GM12874 (cell line): ENCODE measurements at regions not wholly inside any gene's neighbourhood (a gene's known extent, or its start where the extent isn't known, plus 50 kb on each side); places are given as distances from the start of the nearest gene placed in this dataset.

Source experiments
- CTCF ChIP-seq: IDR thresholded peaks from 2 replicates; pipeline ENCODE4 v1.5.1; 2011; ENCODE audit warnings: low read depth, mild to moderate bottlenecking, control low read depth, low read length, moderate library complexity; ENCODE audit not compliant: insufficient read depth

- no peak for TF ChIP-seq CTCF
Observed at GRCh38 chr12:67154901-67155300, 114.3 kb upstream of the CAND1 start.

- no peak for TF ChIP-seq CTCF
Observed at GRCh38 chr12:67155863-67156262, 113.3 kb upstream of the CAND1 start.

- TF ChIP-seq CTCF = peak; percentile 51; the same call in 1 of the 2 replicates
Observed at GRCh38 chr12:67161322-67161918, 107.7 kb upstream of the CAND1 start.

GRCh38 chr12:67173258-67173657 lies 95.9 kb upstream of the CAND1 start:
- no peak for TF ChIP-seq CTCF

- TF ChIP-seq CTCF = no peak
Observed at GRCh38 chr12:67182551-67182950, 86.6 kb upstream of the CAND1 start.

GRCh38 chr12:67193704-67194103 lies 75.5 kb upstream of the CAND1 start:
- no peak for TF ChIP-seq CTCF

GRCh38 chr12:67200386-67200785 lies 68.8 kb upstream of the CAND1 start:
- TF ChIP-seq CTCF = no peak
